Urothelium cell line (cell line): ENCODE measurements at regions not wholly inside any gene's neighbourhood (a gene's known extent, or its start where the extent isn't known, plus 50 kb on each side); places are given as distances from the start of the nearest gene placed in this dataset.
"Not testable (repeated sequence)": the region's sequence is repeated elsewhere in the genome, so short reads cannot be mapped to it uniquely, and the experiment has no call there.

Source experiments
- DNase-seq: peaks from one replicate; pipeline ENCODE4 v3.0.0; 2011; ENCODE audit warnings: low spot score, mixed read lengths
- FAIRE-seq: peaks from 2 replicates; lab custom pipeline; 2011; peaks lifted over from hg19 to GRCh38; lab: Jason Lieb, UNC

GRCh38 chr2:75932996-75933395 is 222.3 kb upstream of the GCFC2 start:
- FAIRE-seq = no peak
- DNase-seq = no peak

DNA sequence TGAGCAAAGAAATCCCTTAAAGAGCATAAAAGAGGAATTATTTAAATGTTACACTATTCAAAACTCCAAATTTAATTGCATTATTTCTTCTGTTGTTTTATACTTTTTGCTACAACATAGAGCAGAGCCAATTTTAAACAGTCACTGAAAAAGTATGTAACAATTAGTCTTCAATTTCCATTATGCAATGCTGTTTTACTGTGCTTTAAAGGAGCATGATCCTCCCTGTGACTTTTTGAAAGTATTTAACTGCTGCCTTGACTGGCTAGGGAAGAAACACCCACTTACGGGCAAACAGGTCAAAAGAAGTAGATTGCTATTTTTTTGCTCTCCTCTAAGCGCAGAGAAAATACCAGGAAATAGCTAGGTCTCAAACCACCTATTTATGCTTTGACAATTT is 217.4 kb upstream of the GCFC2 start:
- DNase-seq = no peak
- no peak for FAIRE-seq

DNA sequence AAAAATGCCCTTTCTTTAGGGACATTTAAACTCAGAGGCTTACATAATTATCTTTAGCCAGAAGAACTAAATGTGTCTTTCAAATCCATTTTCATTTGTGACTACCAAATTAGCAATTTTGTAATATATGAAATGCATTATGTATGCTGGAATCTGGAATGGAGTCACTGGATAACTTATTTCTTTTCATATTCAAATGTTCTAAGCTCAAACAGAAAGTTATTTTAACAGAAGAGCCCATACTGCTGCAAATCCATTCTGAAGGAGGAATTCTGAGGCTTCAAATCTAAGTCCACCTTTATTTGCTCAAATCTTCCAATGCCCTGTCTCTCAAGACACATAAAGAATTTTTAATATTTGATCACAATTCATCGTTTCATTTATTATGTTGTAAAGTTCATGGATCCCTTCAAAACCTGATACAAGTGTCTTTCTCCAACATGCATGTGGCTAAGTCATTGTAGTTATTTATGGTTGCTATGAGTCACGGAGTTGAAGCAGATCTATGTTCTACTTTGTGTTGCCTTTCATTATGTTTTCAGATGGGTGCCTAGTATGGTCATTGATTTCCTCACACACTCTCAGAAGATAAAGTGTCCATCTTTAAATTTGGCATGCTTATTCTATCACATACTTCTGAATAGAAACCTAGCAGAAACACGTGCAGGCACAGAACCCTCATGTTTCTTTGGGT is 214.8 kb upstream of the GCFC2 start:
- DNase-seq = no peak
- no peak for FAIRE-seq

DNA sequence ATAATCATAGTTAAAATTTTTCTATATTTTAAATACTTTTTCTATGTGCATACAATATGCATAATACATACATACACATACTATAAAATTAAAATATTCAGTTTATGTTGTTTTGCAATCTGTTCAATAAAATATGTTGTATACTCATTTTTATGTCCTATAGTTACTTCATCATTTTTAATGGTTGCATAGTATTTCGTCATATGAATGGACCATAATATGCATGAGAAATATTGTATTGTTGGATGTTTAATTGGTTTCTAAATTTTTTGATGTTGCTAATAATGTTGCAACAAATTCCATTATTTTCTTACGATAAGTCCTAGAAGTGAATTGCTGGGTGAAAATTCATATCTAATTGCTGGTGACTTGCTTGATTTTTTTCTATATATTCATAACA is 211.5 kb upstream of the GCFC2 start:
- DNase-seq (no peak), FAIRE-seq (no peak)

- DNase-seq (no peak), FAIRE-seq (no peak)
These were observed 210.3 kb upstream of the GCFC2 start for GRCh38 chr2:75920859-75921551.

- FAIRE-seq = no peak
- no peak for DNase-seq
These were observed 205.3 kb upstream of the GCFC2 start for GRCh38 chr2:75915851-75916634.

GRCh38 chr2:75896779-75897366 is 186.2 kb upstream of the GCFC2 start:
- peak; percentile 72 for DNase-seq
- peak; percentile 81 for FAIRE-seq

DNA sequence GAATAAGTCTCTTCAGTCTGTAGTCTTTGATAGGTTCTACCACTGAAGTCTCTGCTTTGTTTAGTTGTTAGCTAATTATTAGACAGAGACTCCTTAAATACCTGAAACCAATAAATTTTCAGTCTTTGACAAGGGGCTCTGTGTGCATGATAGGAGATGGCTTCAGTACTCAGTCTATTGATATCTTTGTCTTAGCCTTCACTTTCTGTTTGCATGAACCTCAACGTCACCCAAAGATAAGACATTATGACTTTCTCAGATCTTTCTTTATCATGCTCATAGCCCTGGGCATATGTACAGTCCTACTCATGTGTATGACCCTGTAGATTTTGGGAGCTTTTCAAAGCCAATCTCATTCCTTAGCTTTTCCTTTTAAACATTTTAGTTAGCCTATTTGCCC is 183.5 kb upstream of the GCFC2 start:
- DNase-seq = no peak
- no peak for FAIRE-seq

DNA sequence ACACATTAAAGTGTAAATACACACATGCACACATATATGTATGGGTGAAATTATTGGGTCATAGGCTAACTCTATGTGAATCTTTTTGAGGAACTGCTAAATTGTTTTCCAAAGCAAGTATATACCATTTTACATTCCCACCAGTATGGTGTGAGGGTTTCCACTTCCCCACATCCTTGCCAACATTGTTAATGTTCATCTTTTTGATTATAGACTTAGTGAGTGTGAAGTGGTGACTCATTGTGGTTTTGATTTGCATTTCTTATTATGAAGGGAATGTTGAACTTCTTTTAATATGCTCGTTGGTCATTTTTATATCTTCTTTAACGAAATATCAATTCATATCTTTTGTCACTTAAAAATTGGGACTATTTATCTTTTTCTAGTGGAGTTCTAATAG is 181.8 kb upstream of the GCFC2 start:
- FAIRE-seq (no peak), DNase-seq (no peak)

DNA sequence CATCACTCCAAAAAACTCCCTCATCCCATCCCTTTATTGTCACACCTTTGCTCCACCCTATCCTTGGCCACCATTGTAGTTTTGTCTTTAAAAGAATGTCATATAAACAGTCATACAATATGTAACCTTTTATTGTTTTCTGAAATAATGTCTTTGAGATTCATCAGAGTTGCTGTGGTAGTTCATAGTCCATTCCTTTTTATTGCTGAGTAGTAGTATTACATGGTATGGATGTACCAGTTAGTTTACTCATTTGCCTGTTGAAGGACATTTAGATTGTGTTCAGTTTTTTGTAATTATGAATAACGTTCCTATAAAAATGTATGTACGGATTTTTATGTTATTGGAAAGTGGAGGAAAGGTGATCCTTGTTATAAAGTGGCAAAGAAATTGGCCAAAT is 171.8 kb upstream of the GCFC2 start:
- FAIRE-seq (no peak), DNase-seq (no peak)

DNA sequence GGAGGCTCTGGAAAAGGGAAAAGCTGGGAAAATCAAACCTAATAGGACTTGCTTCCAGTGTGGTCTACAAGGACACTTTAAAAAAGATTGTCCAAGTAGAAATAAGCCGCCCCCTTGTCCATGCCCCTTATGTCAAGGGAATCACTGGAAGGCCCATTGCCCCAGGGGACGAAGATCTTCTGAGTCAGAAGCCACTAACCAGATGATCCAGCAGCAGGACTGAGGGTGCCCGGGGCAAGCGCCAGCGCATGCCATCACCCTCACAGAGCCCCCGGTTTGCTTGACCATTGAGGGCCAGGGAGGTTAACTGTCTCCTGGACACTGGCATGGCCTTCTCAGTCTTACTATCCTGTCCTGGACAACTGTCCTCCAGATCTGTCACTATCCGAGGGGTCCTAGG is 164.9 kb upstream of the GCFC2 start:
- DNase-seq, FAIRE-seq: not testable (repeated sequence)

GRCh38 chr2:75871762-75872614 is 161.3 kb upstream of the GCFC2 start:
- DNase-seq, FAIRE-seq: not testable (repeated sequence)

DNA sequence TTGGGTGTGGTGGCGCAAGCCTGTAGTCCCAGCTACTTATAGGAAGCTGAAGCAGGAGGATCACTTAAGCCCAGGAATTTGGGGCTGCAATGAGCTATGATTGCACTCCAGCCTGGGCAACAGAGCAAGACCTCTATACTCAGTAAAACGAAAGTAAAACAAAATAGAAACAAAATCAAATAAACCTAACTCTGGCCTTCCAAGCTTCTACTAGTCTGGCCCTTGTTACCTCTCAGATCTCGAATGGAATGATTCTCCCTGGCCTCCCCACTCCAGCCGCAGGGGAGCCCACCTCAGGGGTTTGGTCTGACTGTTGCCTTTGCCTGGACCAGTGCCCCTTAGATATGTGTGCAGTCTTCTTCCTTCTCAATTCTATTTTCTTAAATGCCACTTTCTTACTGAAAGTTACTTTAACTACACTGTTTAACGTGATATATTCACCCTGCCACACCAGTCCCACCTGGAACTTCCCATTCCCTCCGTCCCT is 160.0 kb upstream of the GCFC2 start:
- FAIRE-seq = no peak
- DNase-seq = peak; percentile 11

- FAIRE-seq (no peak), DNase-seq (no peak)
These were observed 159.4 kb upstream of the GCFC2 start for GRCh38 chr2:75870133-75870532.

DNA sequence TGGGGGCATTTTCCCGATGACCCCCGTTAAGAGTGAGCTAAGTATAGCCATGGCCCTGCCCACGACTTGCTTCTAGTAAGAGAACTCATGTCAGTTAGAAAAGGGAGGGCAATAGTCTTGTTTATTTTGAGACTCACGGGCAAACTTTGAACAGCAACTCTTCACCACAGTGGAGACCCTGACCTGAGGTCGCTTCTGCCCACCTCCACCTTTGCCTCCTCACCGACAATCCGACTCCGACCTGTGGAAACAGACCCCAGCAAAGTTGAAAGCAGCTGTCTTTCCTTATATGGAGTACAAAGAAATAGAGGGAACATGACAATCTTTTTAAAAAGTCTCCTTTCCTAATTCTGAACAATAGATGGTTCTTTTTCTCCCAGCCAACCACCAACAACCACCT is 155.0 kb upstream of the GCFC2 start:
- no peak for FAIRE-seq
- DNase-seq = no peak

- FAIRE-seq = no peak
- DNase-seq = no peak
These were observed 154.4 kb upstream of the GCFC2 start for GRCh38 chr2:75865083-75865482.

DNA sequence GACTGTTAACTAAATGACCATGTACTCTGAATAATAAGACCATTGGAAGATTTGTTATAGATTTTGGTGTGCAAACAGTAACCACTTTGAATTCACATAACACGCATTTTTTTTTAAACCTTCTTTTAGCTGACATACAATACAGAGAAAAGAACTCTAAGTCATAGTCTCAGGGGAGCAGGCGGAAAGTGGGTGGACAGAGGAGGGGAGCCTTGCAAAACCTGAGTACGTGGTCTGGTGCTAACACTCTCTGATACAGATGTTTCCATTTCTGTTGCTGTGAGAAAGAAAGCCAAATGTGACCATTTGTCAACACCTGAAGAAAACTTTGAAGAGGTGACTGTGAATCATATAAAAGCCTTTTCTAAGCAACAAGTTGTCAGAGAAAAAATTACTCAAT is 151.8 kb upstream of the GCFC2 start:
- no peak for FAIRE-seq
- DNase-seq = no peak

GRCh38 chr2:75853436-75853835 is 142.7 kb upstream of the GCFC2 start:
- DNase-seq = no peak
- FAIRE-seq = no peak

GRCh38 chr2:75852639-75853038 is 141.9 kb upstream of the GCFC2 start:
- no peak for DNase-seq

GRCh38 chr2:75846683-75847190 is 136.0 kb upstream of the GCFC2 start:
- FAIRE-seq (no peak), DNase-seq (no peak)

More at GRCh38 chr2:75852639-75853038, 141.9 kb upstream of the GCFC2 start:
- FAIRE-seq = peak; percentile 48
